HEK293T (cell line): ENCODE measurements at regions not wholly inside any gene's neighbourhood (a gene's known extent, or its start where the extent isn't known, plus 50 kb on each side); places are given as distances from the start of the nearest gene placed in this dataset.

Experiments used
- CTCF ChIA-PET: fragments of 350-600 bp; formaldehyde crosslinking; extraction: SDS; loops from one replicate; lab custom pipeline; 2021; ENCODE audit warnings: antibody characterized with exemption, inconsistent platforms; lab: Yijun Ruan, JAX
- POLR2A ChIA-PET: fragments of 350-600 bp; formaldehyde crosslinking; extraction: SDS; loops from one replicate; lab custom pipeline; 2020; ENCODE audit warnings: antibody characterized with exemption, inconsistent platforms; lab: Yijun Ruan, JAX
- DNase-seq: peaks from one replicate; pipeline ENCODE4 v3.0.0; 2012; ENCODE audit warnings: mixed read lengths; ENCODE audit errors: extremely low spot score
- ARNT ChIP-seq: fragments of 450-650 bp; IDR thresholded peaks from 2 replicates; pipeline ENCODE4 v1.6.1; 2017; ENCODE audit warnings: mild to moderate bottlenecking
- BHLHE40 ChIP-seq: fragments of 450-650 bp; IDR thresholded peaks from 2 replicates; pipeline ENCODE4 v1.6.1; 2016; ENCODE audit warnings: mild to moderate bottlenecking, moderate library complexity, borderline replicate concordance
- CTBP1 ChIP-seq: fragments of 450-650 bp; IDR thresholded peaks from 2 replicates; pipeline ENCODE4 v1.6.1; 2016; ENCODE audit warnings: borderline replicate concordance
- ELF4 ChIP-seq: fragments of 450-650 bp; IDR thresholded peaks from 2 replicates; pipeline ENCODE4 v1.6.1; 2017; ENCODE audit warnings: antibody characterized with exemption
- FOXA1 ChIP-seq: fragments of 450-650 bp; IDR thresholded peaks from 2 replicates; pipeline ENCODE4 v1.6.1; 2016; ENCODE audit warnings: mild to moderate bottlenecking
- FOXK2 ChIP-seq: fragments of 450-650 bp; IDR thresholded peaks from 2 replicates; pipeline ENCODE4 v1.6.1; 2016; ENCODE audit warnings: mild to moderate bottlenecking
- FOXM1 ChIP-seq: fragments of 450-650 bp; IDR thresholded peaks from 2 replicates; pipeline ENCODE4 v1.6.1; 2017; ENCODE audit warnings: mild to moderate bottlenecking, borderline replicate concordance
- HDGF ChIP-seq: fragments of 450-650 bp; IDR thresholded peaks from 2 replicates; pipeline ENCODE4 v1.6.1; 2017; ENCODE audit warnings: antibody characterized with exemption, borderline replicate concordance
- L3MBTL2 ChIP-seq: fragments of 450-650 bp; conservative IDR thresholded peaks from 2 replicates; pipeline ENCODE4 v1.6.1; 2016; ENCODE audit warnings: mild to moderate bottlenecking
- LEF1 ChIP-seq: fragments of 450-650 bp; IDR thresholded peaks from 2 replicates; pipeline ENCODE4 v1.6.1; 2017; ENCODE audit warnings: mild to moderate bottlenecking, borderline replicate concordance
- NFRKB ChIP-seq: fragments of 450-650 bp; IDR thresholded peaks from 2 replicates; pipeline ENCODE4 v1.6.1; 2016; ENCODE audit warnings: mild to moderate bottlenecking, moderate library complexity
- SP1 ChIP-seq: fragments of 450-650 bp; IDR thresholded peaks from 2 replicates; pipeline ENCODE4 v1.6.1; 2017
- SUZ12 ChIP-seq: fragments of 450-650 bp; IDR thresholded peaks from 2 replicates; pipeline ENCODE4 v1.6.1; 2016; ENCODE audit warnings: mild to moderate bottlenecking
- TARDBP ChIP-seq: fragments of 450-650 bp; IDR thresholded peaks from 2 replicates; pipeline ENCODE4 v1.6.1; 2016
- ZNF384 ChIP-seq: fragments of 450-650 bp; IDR thresholded peaks from 2 replicates; pipeline ENCODE4 v1.6.1; 2016
- TF ChIP-seq, protein P1 (sequence below): fragments of 450-650 bp; IDR thresholded peaks from 2 replicates; pipeline ENCODE4 v1.6.1; 2016

DNA sequence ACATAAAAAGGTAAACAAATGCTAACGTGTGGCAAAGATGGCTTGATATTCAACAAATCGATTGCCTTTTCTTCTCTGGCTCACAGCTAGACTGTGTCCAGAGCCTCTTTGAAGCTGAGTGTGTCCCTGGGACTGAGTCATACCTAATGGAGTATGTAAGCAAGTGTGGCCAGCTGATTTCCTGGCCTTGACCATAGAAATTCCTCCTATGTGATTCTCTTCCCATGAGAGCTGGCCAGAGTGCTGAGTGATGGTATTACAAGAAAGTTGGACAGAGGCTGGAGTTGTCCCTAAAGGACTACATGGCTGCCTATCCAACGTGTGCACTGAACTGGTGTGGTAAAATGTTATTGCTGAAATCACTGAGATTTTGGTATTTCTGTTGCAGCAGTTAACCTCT lies 320.1 kb upstream of the SLC10A2 start:
- ChIA-PET CTCF (no interaction called here), POLR2A (no interaction called here)
- TF ChIP-seq FOXA1: no peak
- DNase-seq: no peak

DNA sequence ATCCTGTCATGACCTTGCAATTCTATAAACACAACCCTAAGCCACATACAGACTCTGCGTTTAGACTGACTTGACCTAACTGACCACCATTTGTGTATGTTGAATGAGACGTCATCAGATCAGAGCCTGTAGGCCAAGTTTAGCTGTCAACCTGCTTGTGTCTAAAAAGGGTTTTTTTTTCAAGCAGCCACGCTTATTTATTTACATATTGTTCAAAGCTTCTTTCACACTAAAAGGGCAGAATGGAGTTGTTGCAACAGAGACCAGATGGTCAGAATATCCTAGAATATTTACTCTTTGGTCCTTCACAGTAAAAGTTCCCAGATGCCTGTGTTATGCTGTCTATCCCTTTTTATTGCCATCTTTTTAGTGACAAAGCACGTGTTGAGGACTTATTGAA lies 307.7 kb upstream of the SLC10A2 start:
- TF ChIP-seq ARNT (no peak), SP1 (no peak), NFRKB (no peak), TARDBP (no peak), ELF4 (no peak), L3MBTL2 (no peak), FOXM1 (no peak), CTBP1 (no peak), SUZ12 (no peak), ZNF384 (no peak), HDGF (no peak), FOXK2 (no peak), FOXA1 (no peak)
- TF ChIP-seq, protein P1, sequence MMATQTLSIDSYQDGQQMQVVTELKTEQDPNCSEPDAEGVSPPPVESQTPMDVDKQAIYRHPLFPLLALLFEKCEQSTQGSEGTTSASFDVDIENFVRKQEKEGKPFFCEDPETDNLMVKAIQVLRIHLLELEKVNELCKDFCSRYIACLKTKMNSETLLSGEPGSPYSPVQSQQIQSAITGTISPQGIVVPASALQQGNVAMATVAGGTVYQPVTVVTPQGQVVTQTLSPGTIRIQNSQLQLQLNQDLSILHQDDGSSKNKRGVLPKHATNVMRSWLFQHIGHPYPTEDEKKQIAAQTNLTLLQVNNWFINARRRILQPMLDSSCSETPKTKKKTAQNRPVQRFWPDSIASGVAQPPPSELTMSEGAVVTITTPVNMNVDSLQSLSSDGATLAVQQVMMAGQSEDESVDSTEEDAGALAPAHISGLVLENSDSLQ: no peak

DNA sequence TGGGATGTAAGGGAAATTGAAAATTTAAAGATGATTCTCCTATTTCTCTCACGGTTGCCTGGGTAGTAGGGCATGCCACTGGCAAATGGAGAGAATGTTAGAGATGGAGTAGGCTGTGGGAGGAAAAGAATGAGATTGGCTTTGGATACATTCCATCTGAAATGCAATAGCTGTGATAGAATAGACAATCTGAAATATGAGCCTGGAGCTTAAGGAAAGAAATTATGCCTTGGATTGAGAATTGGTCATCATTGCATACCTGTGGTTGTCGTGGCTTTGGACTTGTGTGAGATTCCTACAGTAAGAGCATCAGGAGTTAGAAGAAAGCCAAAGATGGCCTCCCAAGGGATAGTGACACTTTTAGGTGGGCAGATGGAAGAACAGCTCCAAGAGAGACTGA lies 305.1 kb upstream of the SLC10A2 start:
- ChIA-PET CTCF (no interaction called here), POLR2A (no interaction called here)
- no peak for DNase-seq
- TF ChIP-seq FOXA1: no peak
- no peak for TF ChIP-seq HDGF
- TF ChIP-seq ELF4: no peak
- TF ChIP-seq ARNT: no peak
- no peak for TF ChIP-seq NFRKB
- TF ChIP-seq, protein P1: no peak
- TF ChIP-seq TARDBP: no peak
- no peak for TF ChIP-seq ZNF384
- no peak for TF ChIP-seq FOXM1
- no peak for TF ChIP-seq SUZ12
- no peak for TF ChIP-seq LEF1
- TF ChIP-seq SP1: no peak
- no peak for TF ChIP-seq FOXK2

More for the DNA sequence above, 307.7 kb upstream of the SLC10A2 start:
- CTCF ChIA-PET: no interaction called here
- no peak for DNase-seq
- POLR2A ChIA-PET: no interaction called here

DNA sequence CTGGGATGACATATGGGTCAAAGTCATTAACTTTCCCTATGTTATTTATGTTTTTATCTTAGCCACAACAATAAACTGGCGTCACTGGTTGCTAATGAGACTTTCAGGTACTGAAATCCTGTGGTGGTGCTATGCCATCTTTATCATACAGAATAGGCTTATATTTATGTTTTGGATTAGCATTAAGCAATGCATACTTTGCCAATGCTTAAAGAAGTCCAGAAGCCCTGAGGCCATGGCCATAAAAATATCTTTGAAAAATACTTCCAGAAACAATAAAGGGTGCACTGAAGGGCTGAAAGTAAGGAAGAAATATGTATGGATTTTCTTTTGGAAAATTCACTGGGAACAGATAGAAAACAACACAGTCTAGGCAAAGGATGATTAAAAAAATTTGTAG lies 304.6 kb upstream of the SLC10A2 start:
- CTCF ChIA-PET: no interaction called here

DNA sequence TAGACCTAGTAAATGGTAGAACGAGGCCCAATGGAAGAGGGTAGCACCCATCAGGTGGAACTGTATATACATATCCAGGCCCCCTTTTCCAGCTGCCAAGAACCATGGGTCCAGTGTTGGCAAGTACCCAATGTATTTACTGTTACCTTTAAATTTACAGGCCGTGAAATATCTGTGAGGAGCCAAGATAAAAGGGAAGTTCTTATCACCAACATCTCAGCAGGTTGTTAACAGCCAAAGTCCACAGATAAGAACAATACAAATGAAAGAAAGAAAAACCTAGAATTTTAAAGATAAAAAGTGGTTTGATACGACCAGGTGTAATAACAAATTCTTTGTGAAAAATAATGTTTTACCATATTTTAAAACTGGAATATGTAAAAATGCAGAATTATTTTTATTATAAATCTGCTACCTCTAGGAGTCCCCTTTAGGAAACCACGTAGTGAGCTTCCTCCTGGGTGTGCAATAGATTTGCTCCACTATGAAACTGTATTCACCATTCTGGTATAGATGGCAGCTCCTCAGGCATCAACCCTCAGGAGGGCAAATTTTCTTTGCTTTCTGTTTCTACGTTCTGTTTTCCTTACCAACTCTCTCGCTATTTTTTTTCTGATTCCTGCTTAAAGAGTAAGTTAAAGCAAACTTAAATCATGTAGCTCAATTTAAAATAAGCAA lies 292.2 kb upstream of the SLC10A2 start:
- POLR2A ChIA-PET: no interaction called here
- CTCF ChIA-PET: no interaction called here
- no peak for DNase-seq
- TF ChIP-seq HDGF: no peak
- no peak for TF ChIP-seq ARNT
- no peak for TF ChIP-seq ELF4
- TF ChIP-seq CTBP1: no peak
- no peak for TF ChIP-seq L3MBTL2
- TF ChIP-seq BHLHE40: no peak
- no peak for TF ChIP-seq SP1
- TF ChIP-seq FOXA1: no peak
- no peak for TF ChIP-seq FOXK2
- TF ChIP-seq TARDBP: no peak
- TF ChIP-seq, protein P1: no peak
- no peak for TF ChIP-seq NFRKB
- TF ChIP-seq ZNF384: no peak
- no peak for TF ChIP-seq FOXM1
- no peak for TF ChIP-seq SUZ12
- no peak for TF ChIP-seq LEF1

More for the DNA sequence above, 304.6 kb upstream of the SLC10A2 start:
- no peak for DNase-seq
- POLR2A ChIA-PET: no interaction called here
- TF ChIP-seq FOXM1: no peak
- no peak for TF ChIP-seq TARDBP
- no peak for TF ChIP-seq CTBP1
- TF ChIP-seq, protein P1: no peak
- TF ChIP-seq FOXK2: no peak
- TF ChIP-seq HDGF: no peak
- TF ChIP-seq SUZ12: no peak
- TF ChIP-seq LEF1: no peak
- no peak for TF ChIP-seq L3MBTL2

DNA sequence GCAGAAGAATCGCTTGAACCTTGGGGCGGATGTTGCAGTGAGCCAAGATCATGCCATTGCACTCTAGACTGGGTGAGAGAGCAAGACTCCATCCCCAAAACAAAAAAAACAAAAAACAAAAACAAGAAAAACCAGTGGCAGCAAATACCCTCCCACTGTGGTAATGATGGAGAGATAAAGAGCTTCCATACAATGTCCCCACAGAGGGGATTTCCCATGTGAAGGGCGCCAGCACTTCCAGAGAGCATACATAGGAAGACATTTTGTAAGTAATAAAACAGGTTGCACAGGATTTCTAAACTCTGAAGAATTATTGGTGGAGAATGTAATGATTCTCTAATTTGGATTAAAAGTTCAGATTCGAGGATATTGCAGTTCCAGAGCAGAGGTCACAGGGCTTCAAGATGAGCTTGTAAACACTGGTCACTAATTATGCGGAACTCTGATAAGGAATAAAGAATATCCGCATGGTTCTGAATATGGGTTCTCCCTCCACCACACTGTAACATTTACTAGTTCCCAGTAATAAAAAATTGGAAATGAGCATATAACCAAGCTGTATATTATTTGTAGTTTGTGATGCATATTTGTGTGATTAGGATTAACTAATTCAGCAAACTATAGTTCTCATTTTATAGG lies 290.1 kb upstream of the SLC10A2 start:
- ChIA-PET CTCF (no interaction called here), POLR2A (no interaction called here)
- no peak for DNase-seq
- TF ChIP-seq ELF4: no peak
- TF ChIP-seq FOXK2: no peak
- no peak for TF ChIP-seq FOXM1
- no peak for TF ChIP-seq NFRKB
- no peak for TF ChIP-seq TARDBP
- TF ChIP-seq SP1: no peak
